ENCODE measurements at regions not wholly inside any gene's neighbourhood (a gene's known extent, or its start where the extent isn't known, plus 50 kb on each side); places are given as distances from the start of the nearest gene placed in this dataset.

- no peak for TF ChIP-seq YY1 (IDR thresholded peaks at IDR 0.05; ENCODE audit: extremely low read depth, insufficient replicate concordance, low read depth, low read length)
Observed at GRCh38 chr2:133908171-133908570, 339.9 kb upstream of the NCKAP5 start (continued).

GRCh38 chr2:133918141-133918540 is 335.7 kb upstream of the MGAT5 start:
- ChIA-PET RAD21 (ENCODE audit: low non-redundant PET in 1 of 2, low total read pairs in 2 of 2, uncharacterized antibody in 2 of 2, unreplicated experiment in 2 of 2) (no interaction called here), POLR2A (no interaction called here), CTCF (no interaction called here)
- no peak overlapping the region for H3K4me2 ChIP-seq (ENCODE audit: low read length)
- no peak overlapping the region for H2AFZ ChIP-seq (ENCODE audit: low read depth, low read length, poor library complexity, severe bottlenecking)
- H3K36me3 ChIP-seq (ENCODE audit: control insufficient read depth in 1 of 2, insufficient read depth in 2 of 2, low read length in 2 of 2), result no peaks in the 10 kb centered on the region
- H3K9ac ChIP-seq (ENCODE audit: low read length), result no peak overlapping the region
- no peaks in the 10 kb centered on the region for H3K9me3 ChIP-seq (ENCODE audit: control insufficient read depth in 1 of 2, insufficient read depth in 1 of 2, low read depth in 1 of 2, low read length in 2 of 2)
- ATAC-seq (no peak), DNase-seq (ENCODE audit: low read depth, low spot score) (no peak)
- intact Hi-C loops (cut with micrococcal nuclease), result no loop called here
- H3K4me3 ChIP-seq (replicated peaks in 1 of 2; ENCODE audit: low read depth in 1 of 2, low read length in 2 of 2), result no peak overlapping the region
- no peak overlapping the region for H3K27ac ChIP-seq (ENCODE audit: low read depth, low read length)
- no peaks in the 10 kb centered on the region for H3K27me3 ChIP-seq (ENCODE audit: insufficient read depth, low read length)
- H3K4me1 ChIP-seq (ENCODE audit: control insufficient read depth in 1 of 2, insufficient read depth in 2 of 2, low read length in 2 of 2), result no peaks in the 10 kb centered on the region
- no peaks in the 10 kb centered on the region for H3K79me2 ChIP-seq (ENCODE audit: insufficient read depth, low read length)
- no peaks in the 10 kb centered on the region for H3K9me2 ChIP-seq (ENCODE audit: insufficient read depth)
- no TSS peak for BruUV-seq (replicated peaks)
- H4K20me1 ChIP-seq (ENCODE audit: insufficient read depth), result no peaks in the 10 kb centered on the region
- TF ChIP-seq YY1 (IDR thresholded peaks at IDR 0.05; ENCODE audit: extremely low read depth, insufficient replicate concordance, low read depth, low read length) (no peak), ATF3 (IDR thresholded peaks at IDR 0.05) (no peak), POLR2A (IDR thresholded peaks at IDR 0.05; ENCODE audit: borderline replicate concordance, extremely low read depth, insufficient read depth, insufficient read length) (no peak), RAD21 (IDR thresholded peaks at IDR 0.05; ENCODE audit: low read depth) (no peak), CTCF (IDR thresholded peaks at IDR 0.05 in 2 of 3, conservative IDR thresholded peaks at IDR 0.05 in 1 of 3; ENCODE audit: borderline replicate concordance in 1 of 3, insufficient read depth in 1 of 3, low read depth in 2 of 3, low read length in 2 of 3) (no peak)

GRCh38 chr2:133919285-133919684 is 334.6 kb upstream of the MGAT5 start:
- ATAC-seq (no peak), DNase-seq (ENCODE audit: low read depth, low spot score) (no peak)
- Histone ChIP-seq H3K9me3 (ENCODE audit: control insufficient read depth in 1 of 2, insufficient read depth in 1 of 2, low read depth in 1 of 2, low read length in 2 of 2) (no peaks in the 10 kb centered on the region), H3K9ac (ENCODE audit: low read length) (no peak overlapping the region), H3K4me2 (ENCODE audit: low read length) (no peak overlapping the region), H3K9me2 (ENCODE audit: insufficient read depth) (no peaks in the 10 kb centered on the region), H3K27me3 (ENCODE audit: insufficient read depth, low read length) (no peaks in the 10 kb centered on the region), H2AFZ (ENCODE audit: low read depth, low read length, poor library complexity, severe bottlenecking) (no peak overlapping the region), H3K4me3 (replicated peaks in 1 of 2; ENCODE audit: low read depth in 1 of 2, low read length in 2 of 2) (no peak overlapping the region), H3K79me2 (ENCODE audit: insufficient read depth, low read length) (no peaks in the 10 kb centered on the region), H4K20me1 (ENCODE audit: insufficient read depth) (no peaks in the 10 kb centered on the region), H3K36me3 (ENCODE audit: control insufficient read depth in 1 of 2, insufficient read depth in 2 of 2, low read length in 2 of 2) (no peaks in the 10 kb centered on the region), H3K27ac (ENCODE audit: low read depth, low read length) (no peak overlapping the region), H3K4me1 (ENCODE audit: control insufficient read depth in 1 of 2, insufficient read depth in 2 of 2, low read length in 2 of 2) (no peaks in the 10 kb centered on the region)
- ChIA-PET CTCF (no interaction called here), RAD21 (ENCODE audit: low non-redundant PET in 1 of 2, low total read pairs in 2 of 2, uncharacterized antibody in 2 of 2, unreplicated experiment in 2 of 2) (no interaction called here), POLR2A (no interaction called here)
- no TSS peak for BruUV-seq (replicated peaks)
- intact Hi-C loops (cut with micrococcal nuclease), result no loop called here
- TF ChIP-seq SRF (IDR thresholded peaks at IDR 0.05; ENCODE audit: low read depth) (no peak), ELF1 (IDR thresholded peaks at IDR 0.05; ENCODE audit: borderline replicate concordance, low read depth) (no peak)
